Adrenal gland (tissue), 5 donors: ENCODE measurements at regions not wholly inside any gene's neighbourhood (a gene's known extent, or its start where the extent isn't known, plus 50 kb on each side); places are given as distances from the start of the nearest gene placed in this dataset.

Source experiments
- CTCF ChIP-seq, 6 experiments: fragments of 450-650 bp in 4 of 6; fragments of 200-600 bp in 2 of 6; sonication (generic) in 1 of 6; IDR thresholded peaks; 1 replicate in 5 of 6; 2 replicates in 1 of 6; pipeline versions ENCODE4 v1.5.1 to v1.8.0; 2016 to 2021; ENCODE audit warnings: antibody characterized with exemption in 6 of 6, mild to moderate bottlenecking in 2 of 6, moderate library complexity in 1 of 6
- POLR2A ChIP-seq, 2 donors: fragments of 450-650 bp; IDR thresholded peaks; one replicate each; pipeline ENCODE4 v1.6.1; 2017; ENCODE audit warnings: antibody characterized with exemption in 2 of 2, mild to moderate bottlenecking in 2 of 2, moderate library complexity in 1 of 2
- donor health status: DM: no; HTN: no; CAD: no.

- TF ChIP-seq CTCF (IDR thresholded peaks at IDR 0.05) (no peak), POLR2A (IDR thresholded peaks at IDR 0.05) (no peak)
These were observed 61.9 kb downstream of the NIBAN1 start for GRCh38 chr1:184912392-184912791.
